Mesendoderm (in vitro differentiated cells): ENCODE measurements at regions not wholly inside any gene's neighbourhood (a gene's known extent, or its start where the extent isn't known, plus 50 kb on each side); places are given as distances from the start of the nearest gene placed in this dataset.
A peak's percentile ranks its signal among the peaks of the same experiment; 100 is the strongest.

Source experiments
- DNase-seq: peaks from one replicate; pipeline ENCODE4 v3.0.0; 2013
- H2AK5ac ChIP-seq: 2 replicates; pipeline ENCODE4 v1.6.1; 2013; ENCODE audit warnings: low read length, inconsistent platforms
- H2BK120ac ChIP-seq: 2 replicates; pipeline ENCODE4 v1.6.1; 2013; ENCODE audit warnings: low read depth, mild to moderate bottlenecking, low read length, moderate library complexity, mixed read lengths
- H2BK15ac ChIP-seq: replicated peaks from 2 replicates; pipeline ENCODE4 v1.6.1; 2013; ENCODE audit warnings: low read depth, mild to moderate bottlenecking, moderate library complexity
- H2BK5ac ChIP-seq: 2 replicates; pipeline ENCODE4 v1.6.1; 2013; ENCODE audit warnings: low read length, inconsistent platforms
- H3K18ac ChIP-seq: 2 replicates; pipeline ENCODE4 v1.6.1; 2013; ENCODE audit warnings: mild to moderate bottlenecking, low read length, mixed read lengths
- H3K23ac ChIP-seq: one replicate; pipeline ENCODE4 v1.6.1; 2013; ENCODE audit warnings: low read length
- H3K27ac ChIP-seq: 2 replicates; pipeline ENCODE4 v1.5.1; 2013; ENCODE audit warnings: low read depth, mild to moderate bottlenecking, inconsistent platforms, low read length, moderate library complexity
- H3K27me3 ChIP-seq: 2 replicates; pipeline ENCODE4 v1.6.1; 2013; ENCODE audit warnings: low read length, control low read depth, mild to moderate bottlenecking, inconsistent platforms; ENCODE audit not compliant: insufficient read depth, poor library complexity
- H3K36me3 ChIP-seq: 2 replicates; pipeline ENCODE4 v1.6.1; 2013; ENCODE audit warnings: low read length, inconsistent platforms; ENCODE audit not compliant: control insufficient read depth, insufficient read depth
- H3K4ac ChIP-seq: one replicate; pipeline ENCODE4 v1.6.1; 2013; ENCODE audit warnings: low read depth, mild to moderate bottlenecking, low read length, moderate library complexity
- H3K4me1 ChIP-seq: 2 replicates; pipeline ENCODE4 v1.6.1; 2013; ENCODE audit warnings: low read depth, low read length, inconsistent platforms; ENCODE audit not compliant: control insufficient read depth
- H3K4me2 ChIP-seq: 2 replicates; pipeline ENCODE4 v1.6.1; 2013; ENCODE audit warnings: low read length
- H3K4me3 ChIP-seq: 2 replicates; pipeline ENCODE4 v1.5.1; 2013; ENCODE audit warnings: mild to moderate bottlenecking, low read length
- H3K56ac ChIP-seq: one replicate; pipeline ENCODE4 v1.6.1; 2013; ENCODE audit warnings: low read length
- H3K79me1 ChIP-seq: 2 replicates; pipeline ENCODE4 v1.6.1; 2013; ENCODE audit warnings: low read length, inconsistent platforms
- H3K79me2 ChIP-seq: 2 replicates; pipeline ENCODE4 v1.6.1; 2013; ENCODE audit warnings: mild to moderate bottlenecking, low read length; ENCODE audit not compliant: control insufficient read depth, insufficient read depth
- H3K9ac ChIP-seq: 2 replicates; pipeline ENCODE4 v1.6.1; 2013; ENCODE audit warnings: low read length, inconsistent platforms
- H4K5ac ChIP-seq: one replicate; pipeline ENCODE4 v1.6.1; 2013; ENCODE audit warnings: low read length
- H4K8ac ChIP-seq: one replicate; pipeline ENCODE4 v1.6.1; 2013; ENCODE audit warnings: low read depth, mild to moderate bottlenecking, control low read depth, low read length, moderate library complexity
- WGBS: extraction: QIAGEN DNeasy Blood & Tissue Kit; methylation state at CpG from one replicate; pipeline ENCODE4 v1.1.7; 2013; ENCODE audit warnings: low lambda C conversion rate, missing lambda C conversion rate; ENCODE audit not compliant: insufficient coverage; ENCODE audit errors: extremely low coverage; 5-methylcytosine and 5-hydroxymethylcytosine counted together

- no peak overlapping the region for H3K56ac ChIP-seq
- no peak overlapping the region for H2BK15ac ChIP-seq
- H2AK5ac ChIP-seq = no peak overlapping the region
- no peaks in the 10 kb centered on the region for H3K79me1 ChIP-seq
- H3K9ac ChIP-seq = no peak overlapping the region
- no CpG with 5 or more reads among the region's 4 CpGs for WGBS
- H3K18ac ChIP-seq = no peak overlapping the region
- no peaks in the 10 kb centered on the region for H3K79me2 ChIP-seq
- H3K27me3 ChIP-seq = no peaks in the 10 kb centered on the region
- H4K8ac ChIP-seq = no peak overlapping the region
- H3K27ac ChIP-seq = no peak overlapping the region
- no peak overlapping the region for H3K4ac ChIP-seq
- no peak overlapping the region for H3K4me2 ChIP-seq
- no peaks in the 10 kb centered on the region for H3K36me3 ChIP-seq
- H3K4me3 ChIP-seq = no peak overlapping the region
- peak; percentile 31 for DNase-seq
- peaks cover 4% of the 10 kb centered on the region for H3K4me1 ChIP-seq
- H4K5ac ChIP-seq = no peak overlapping the region
- no peak overlapping the region for H2BK120ac ChIP-seq
- no peak overlapping the region for H3K23ac ChIP-seq
- H2BK5ac ChIP-seq = no peak overlapping the region
Measured at GRCh38 chr5:175129619-175130018, 314.4 kb downstream of the DRD1 start.

DNA sequence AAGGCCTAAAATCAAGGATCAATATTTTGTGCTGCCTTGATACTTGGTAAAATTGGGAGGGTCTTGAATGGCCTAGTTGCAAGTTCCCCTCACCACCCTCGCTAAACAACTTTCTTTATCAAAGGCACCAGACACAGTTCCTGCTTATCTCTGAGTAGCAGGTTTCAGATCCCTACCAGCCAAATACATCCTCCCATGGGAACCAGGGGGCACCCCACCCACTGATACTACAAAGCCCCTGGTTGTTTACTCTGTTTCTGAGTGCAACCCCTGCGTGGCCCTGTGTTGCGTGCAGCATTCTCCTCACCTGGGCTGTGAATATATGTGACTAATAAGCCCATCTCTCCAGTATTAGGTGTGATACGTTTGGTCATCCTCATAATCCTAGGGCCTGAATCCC is 314.9 kb downstream of the DRD1 start:
- Histone ChIP-seq H3K4me2 (no peak overlapping the region), H3K23ac (no peak overlapping the region), H3K4ac (no peak overlapping the region), H3K79me1 (no peaks in the 10 kb centered on the region), H2BK5ac (no peak overlapping the region), H3K36me3 (no peaks in the 10 kb centered on the region), H2AK5ac (no peak overlapping the region), H2BK15ac (no peak overlapping the region), H4K5ac (no peak overlapping the region), H3K4me1 (peaks cover 4% of the 10 kb centered on the region), H3K79me2 (no peaks in the 10 kb centered on the region), H3K27me3 (no peaks in the 10 kb centered on the region), H4K8ac (no peak overlapping the region), H2BK120ac (no peak overlapping the region), H3K27ac (no peak overlapping the region), H3K18ac (no peak overlapping the region), H3K4me3 (no peak overlapping the region), H3K56ac (no peak overlapping the region), H3K9ac (no peak overlapping the region)
- peak; percentile 30 for DNase-seq
- no CpG with 5 or more reads among the region's 4 CpGs for WGBS

GRCh38 chr5:175124821-175125220 is 319.2 kb downstream of the DRD1 start:
- H4K8ac ChIP-seq = no peak overlapping the region
- no peak overlapping the region for H3K4me3 ChIP-seq
- no peak overlapping the region for H3K18ac ChIP-seq
- no peak overlapping the region for H3K4ac ChIP-seq
- no peaks in the 10 kb centered on the region for H3K79me1 ChIP-seq
- no peak overlapping the region for H2BK5ac ChIP-seq
- no peaks in the 10 kb centered on the region for H3K79me2 ChIP-seq
- no CpG with 5 or more reads among the region's 5 CpGs for WGBS
- H4K5ac ChIP-seq = no peak overlapping the region
- H3K23ac ChIP-seq = no peak overlapping the region
- no peak overlapping the region for H2BK120ac ChIP-seq
- H3K36me3 ChIP-seq = no peaks in the 10 kb centered on the region
- H3K56ac ChIP-seq = no peak overlapping the region
- no peak overlapping the region for H2BK15ac ChIP-seq
- no peak overlapping the region for H3K27ac ChIP-seq
- no peaks in the 10 kb centered on the region for H3K27me3 ChIP-seq
- no peak for DNase-seq
- H3K4me2 ChIP-seq = no peak overlapping the region
- no peak overlapping the region for H2AK5ac ChIP-seq
- H3K4me1 ChIP-seq = no peaks in the 10 kb centered on the region
- no peak overlapping the region for H3K9ac ChIP-seq

- DNase-seq = no peak
- no peak overlapping the region for H2BK120ac ChIP-seq
- H4K5ac ChIP-seq = no peak overlapping the region
- H3K4me3 ChIP-seq = no peak overlapping the region
- H3K79me2 ChIP-seq = no peaks in the 10 kb centered on the region
- H2BK5ac ChIP-seq = no peak overlapping the region
- no peak overlapping the region for H3K23ac ChIP-seq
- H3K79me1 ChIP-seq = no peaks in the 10 kb centered on the region
- H3K4me1 ChIP-seq = no peaks in the 10 kb centered on the region
- no peak overlapping the region for H2BK15ac ChIP-seq
- H4K8ac ChIP-seq = no peak overlapping the region
- H2AK5ac ChIP-seq = no peak overlapping the region
- H3K18ac ChIP-seq = no peak overlapping the region
- H3K36me3 ChIP-seq = no peaks in the 10 kb centered on the region
- no peak overlapping the region for H3K27ac ChIP-seq
- no peak overlapping the region for H3K56ac ChIP-seq
- WGBS = no CpG with 5 or more reads among the region's 4 CpGs
- no peak overlapping the region for H3K9ac ChIP-seq
- H3K4me2 ChIP-seq = no peak overlapping the region
- H3K27me3 ChIP-seq = no peaks in the 10 kb centered on the region
- H3K4ac ChIP-seq = no peak overlapping the region
Measured at GRCh38 chr5:175124251-175124813, 319.6 kb downstream of the DRD1 start.

GRCh38 chr5:175123542-175123941 is 320.4 kb downstream of the DRD1 start:
- H4K8ac ChIP-seq = no peak overlapping the region
- H4K5ac ChIP-seq = no peak overlapping the region
- H2AK5ac ChIP-seq = no peak overlapping the region
- no peak overlapping the region for H3K4ac ChIP-seq
- H3K27ac ChIP-seq = no peak overlapping the region
- H2BK5ac ChIP-seq = no peak overlapping the region
- H3K23ac ChIP-seq = no peak overlapping the region
- no peaks in the 10 kb centered on the region for H3K4me1 ChIP-seq
- no peaks in the 10 kb centered on the region for H3K79me1 ChIP-seq
- H3K36me3 ChIP-seq = no peaks in the 10 kb centered on the region
- H3K56ac ChIP-seq = no peak overlapping the region
- no peaks in the 10 kb centered on the region for H3K27me3 ChIP-seq
- no CpG with 5 or more reads among the region's 6 CpGs for WGBS
- H3K9ac ChIP-seq = no peak overlapping the region
- no peaks in the 10 kb centered on the region for H3K79me2 ChIP-seq
- H3K18ac ChIP-seq = no peak overlapping the region
- no peak overlapping the region for H2BK15ac ChIP-seq
- H3K4me2 ChIP-seq = no peak overlapping the region
- no peak for DNase-seq
- H3K4me3 ChIP-seq = no peak overlapping the region
- H2BK120ac ChIP-seq = no peak overlapping the region

DNA sequence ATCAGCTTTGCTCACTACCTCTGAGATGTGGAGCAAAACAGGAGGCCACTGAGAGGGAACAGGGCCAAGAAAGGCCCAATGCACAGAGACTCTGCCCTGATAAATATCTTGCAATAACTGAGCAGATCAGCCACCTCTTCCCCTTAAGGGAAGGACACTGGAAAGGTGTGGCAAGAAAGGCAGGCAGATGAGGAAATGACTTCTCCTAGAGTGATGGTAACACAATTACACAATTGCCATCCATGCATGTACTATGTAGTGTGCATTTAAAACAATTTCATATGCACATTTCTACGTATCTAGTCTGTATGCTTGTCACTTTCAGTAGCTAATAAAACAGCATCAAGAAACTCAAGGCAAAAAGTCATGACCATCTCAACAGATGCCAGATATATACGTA is 322.5 kb downstream of the DRD1 start:
- no CpG with 5 or more reads among the region's 2 CpGs for WGBS
- no peaks in the 10 kb centered on the region for H3K4me1 ChIP-seq
- no peak overlapping the region for H3K4ac ChIP-seq

More for the DNA sequence above, 322.5 kb downstream of the DRD1 start:
- Histone ChIP-seq H3K79me2 (no peaks in the 10 kb centered on the region), H3K56ac (no peak overlapping the region), H2BK120ac (no peak overlapping the region), H2BK5ac (no peak overlapping the region), H3K4me3 (no peak overlapping the region), H3K9ac (no peak overlapping the region), H3K4me2 (no peak overlapping the region), H3K27ac (no peak overlapping the region), H2AK5ac (no peak overlapping the region), H3K23ac (no peak overlapping the region), H2BK15ac (no peak overlapping the region), H3K18ac (no peak overlapping the region), H3K36me3 (no peaks in the 10 kb centered on the region), H4K5ac (no peak overlapping the region), H3K79me1 (no peaks in the 10 kb centered on the region), H4K8ac (no peak overlapping the region), H3K27me3 (no peaks in the 10 kb centered on the region)
- DNase-seq = no peak
